ENCODE measurements at regions not wholly inside any gene's neighbourhood (a gene's known extent, or its start where the extent isn't known, plus 50 kb on each side); places are given as distances from the start of the nearest gene placed in this dataset.

- H3K56ac ChIP-seq (replicated peaks; ENCODE audit: insufficient read length, low read depth, low read length) = no peak overlapping the region
- no peak overlapping the region for H2BK12ac ChIP-seq (ENCODE audit: low read depth, low read length)
- H4K5ac ChIP-seq (ENCODE audit: insufficient read length, low read depth, low read length) = no peak overlapping the region
- no peak overlapping the region for H3K9ac ChIP-seq (replicated peaks in 1 of 4; ENCODE audit: extremely low read depth in 1 of 4, low read depth in 3 of 4, low read length in 3 of 4)
- no peaks in the 10 kb centered on the region for H3K23me2 ChIP-seq (ENCODE audit: low read depth, low read length)
- DNase-seq (ENCODE audit: low read depth in 1 of 2, low spot score in 2 of 2) = no peak
- no peak overlapping the region for H3K27ac ChIP-seq (ENCODE audit: low read depth, low read length)
- H3K18ac ChIP-seq (ENCODE audit: extremely low read depth, low read length) = no peak overlapping the region
- H2AFZ ChIP-seq (ENCODE audit: low read length) = 0 out of 2 replicates have a peak overlapping the region, but pooled peaks have one; percentile 19
- H3K9me3 ChIP-seq (ENCODE audit: insufficient read depth in 2 of 2, low read depth in 1 of 2, low read length in 1 of 2) = no peaks in the 10 kb centered on the region
- FAIRE-seq = no peak
- no peak overlapping the region for H2BK20ac ChIP-seq (ENCODE audit: low read length)
- no peaks in the 10 kb centered on the region for H4K20me1 ChIP-seq (replicated peaks in 1 of 2; ENCODE audit: control insufficient read depth in 1 of 2, insufficient read depth in 2 of 2, low read length in 2 of 2)
- TF ChIP-seq USF2 (IDR thresholded peaks at IDR 0.05; ENCODE audit: low read length) (0 out of 2 replicates have a peak, but pooled peaks have one; percentile 32), SAP30 (IDR thresholded peaks at IDR 0.05; ENCODE audit: insufficient read depth, insufficient replicate concordance, low read length) (no peak)
- H3K23ac ChIP-seq (ENCODE audit: insufficient read length) = no peak overlapping the region
- no peaks in the 10 kb centered on the region; a peak in 1 of 7 replicates for H3K27me3 ChIP-seq (replicated peaks in 1 of 4; ENCODE audit: control insufficient read depth in 3 of 4, extremely low read depth in 1 of 4, insufficient read depth in 3 of 4, low read length in 3 of 4)
- no peak overlapping the region for H3K4me3 ChIP-seq (ENCODE audit: extremely low read depth in 1 of 4, insufficient read depth in 2 of 4, low read depth in 3 of 4, low read length in 4 of 4)
- H3K79me2 ChIP-seq (ENCODE audit: control insufficient read depth in 1 of 2, insufficient read depth in 2 of 2, low read length in 2 of 2) = no peaks in the 10 kb centered on the region
- no peak overlapping the region for H4K91ac ChIP-seq (replicated peaks; ENCODE audit: insufficient read length, low read length)
- ChIA-PET CTCF (ENCODE audit: partially characterized antibody) (interaction anchor here (0.5 to 2.4 kb wide), 32 partner anchors 10 to 393 kb away, joined by 3 to 7 read pairs (median 3); no protein-coding TSS in a partner anchor), POLR2A (ENCODE audit: partially characterized antibody) (no interaction called here)
- H2BK15ac ChIP-seq (ENCODE audit: low read length) = 0 out of 2 replicates have a peak overlapping the region, but pooled peaks have one; percentile 47
- H4K8ac ChIP-seq (ENCODE audit: extremely low read depth, insufficient read depth, low read length) = no peak overlapping the region
- no peak overlapping the region for H3K4ac ChIP-seq (replicated peaks; ENCODE audit: insufficient read length, low read depth, low read length)
- H3K14ac ChIP-seq (ENCODE audit: insufficient read length) = no peak overlapping the region
- H3K36me3 ChIP-seq (ENCODE audit: control insufficient read depth in 2 of 4, insufficient read depth in 4 of 4, low read length in 3 of 4) = no peaks in the 10 kb centered on the region
- H3K79me1 ChIP-seq (ENCODE audit: low read depth, low read length) = no peaks in the 10 kb centered on the region
- no peak overlapping the region for H2BK120ac ChIP-seq (replicated peaks; ENCODE audit: low read depth, low read length)
- peaks cover 0 to 7% (median 3%) of the 10 kb centered on the region in 4 experiments; a peak in 6 of 7 replicates for H3K4me1 ChIP-seq (replicated peaks in 1 of 4; ENCODE audit: control insufficient read depth in 3 of 4, insufficient read depth in 4 of 4, low read length in 3 of 4)
- H2AK5ac ChIP-seq (ENCODE audit: low read depth, low read length) = no peak overlapping the region
- no peak overlapping the region for H2BK5ac ChIP-seq (ENCODE audit: low read depth, low read length)
- H3K4me2 ChIP-seq (ENCODE audit: insufficient read depth in 1 of 2, low read depth in 2 of 2, low read length in 2 of 2) = no peak overlapping the region
These were observed 153.8 kb downstream of the ACTL8 start for GRCh38 chr1:17908945-17909344.
